Tibial nerve (tissue), 4 donors: ENCODE measurements at regions not wholly inside any gene's neighbourhood (a gene's known extent, or its start where the extent isn't known, plus 50 kb on each side); places are given as distances from the start of the nearest gene placed in this dataset.

Experiments used
- CTCF ChIP-seq, 5 experiments: fragments of 200-600 bp in 3 of 5; fragments of 450-650 bp in 2 of 5; sonication (generic) in 3 of 5; IDR thresholded peaks; one replicate each; pipeline ENCODE4 v1.5.1; 2016 to 2019; ENCODE audit warnings: antibody characterized with exemption in 5 of 5, mild to moderate bottlenecking in 3 of 5, moderate library complexity in 2 of 5
- EP300 ChIP-seq, 2 donors: sonication (generic); formaldehyde crosslinking; IDR thresholded peaks; one replicate each; pipeline ENCODE4 v1.6.1; 2017; ENCODE audit warnings: antibody characterized with exemption in 2 of 2, mild to moderate bottlenecking in 1 of 2

DNA sequence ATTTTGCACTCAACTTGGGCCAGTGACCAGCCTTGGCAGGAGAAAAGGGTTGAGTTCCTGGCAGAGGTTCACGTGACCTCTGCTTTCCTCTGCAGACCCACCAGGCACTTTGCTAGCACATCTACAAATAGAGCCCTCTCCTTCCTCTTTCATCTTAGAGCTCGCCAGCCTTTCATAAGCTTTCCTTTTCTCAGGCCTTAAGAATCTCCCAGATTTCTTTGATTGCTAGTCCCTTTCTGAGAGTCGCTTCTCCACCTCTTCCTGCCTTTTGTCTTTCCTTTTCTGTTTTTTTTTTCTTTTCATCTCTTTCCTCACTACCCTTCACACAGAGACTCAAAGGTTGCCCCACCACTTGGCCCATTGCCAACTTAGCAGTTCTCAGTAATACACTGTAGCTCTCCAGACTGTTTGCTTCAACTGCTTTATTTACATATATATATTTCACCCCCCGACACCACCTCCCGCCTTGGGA, 375.7 kb upstream of the SPRY2 start:
- TF ChIP-seq CTCF (IDR thresholded peaks at IDR 0.05) = no peak
- no peak for TF ChIP-seq EP300 (IDR thresholded peaks at IDR 0.05)
